DND-41 (cell line): ENCODE measurements at regions not wholly inside any gene's neighbourhood (a gene's known extent, or its start where the extent isn't known, plus 50 kb on each side); places are given as distances from the start of the nearest gene placed in this dataset.

Source experiments
- ATAC-seq: fragments of 200-7000 bp; cut with Tn5 transposase; 3 replicates; pipeline ENCODE4 v1.9.1; 2021; ENCODE audit warnings: low read depth; ENCODE audit not compliant: insufficient read depth
- DNase-seq: peaks from one replicate; pipeline ENCODE4 v3.0.0-alpha.2; 2020
- H2AFZ ChIP-seq: 2 replicates; pipeline ENCODE4 v1.6.0; 2012; ENCODE audit warnings: low read depth, low read length
- H3K27ac ChIP-seq: 2 replicates; pipeline ENCODE4 v1.5.1; 2012; ENCODE audit warnings: low read length, inconsistent platforms
- H3K27me3 ChIP-seq: fragments of 200-600 bp; sonication (generic); 2 replicates; pipeline ENCODE4 v1.6.0; 2012; ENCODE audit warnings: low read length, mild to moderate bottlenecking, inconsistent platforms; ENCODE audit not compliant: insufficient read depth, poor library complexity
- H3K36me3 ChIP-seq: 2 replicates; pipeline ENCODE4 v1.5.1; 2012; ENCODE audit warnings: low read length, inconsistent platforms; ENCODE audit not compliant: insufficient read depth
- H3K4me1 ChIP-seq: 2 replicates; pipeline ENCODE4 v1.5.1; 2012; ENCODE audit warnings: mild to moderate bottlenecking, low read length; ENCODE audit not compliant: insufficient read depth
- H3K4me2 ChIP-seq: 2 replicates; pipeline ENCODE4 v1.6.0; 2012; ENCODE audit warnings: mild to moderate bottlenecking, moderate library complexity, low read length, inconsistent platforms; ENCODE audit not compliant: insufficient read depth
- H3K4me3 ChIP-seq, 2 experiments: fragments of 200-600 bp in 1 of 2; shearing (Covaris generic) in 1 of 2; 2 replicates each; pipeline ENCODE4 v1.5.1; 2012 to 2016; ENCODE audit warnings: inconsistent platforms in 2 of 2, low read length in 2 of 2, mild to moderate bottlenecking in 2 of 2, low read depth in 1 of 2, moderate library complexity in 1 of 2
- H3K79me2 ChIP-seq: 2 replicates; pipeline ENCODE4 v1.6.0; 2012; ENCODE audit warnings: low read length, inconsistent platforms; ENCODE audit not compliant: insufficient read depth
- H3K9ac ChIP-seq: 2 replicates; pipeline ENCODE4 v1.6.0; 2012; ENCODE audit warnings: low read depth, mild to moderate bottlenecking, inconsistent platforms, low read length, moderate library complexity
- H3K9me3 ChIP-seq: 2 replicates; pipeline ENCODE4 v1.5.1; 2012; ENCODE audit warnings: low read length, moderate library complexity, mild to moderate bottlenecking, inconsistent platforms; ENCODE audit not compliant: insufficient read depth, severe bottlenecking
- H4K20me1 ChIP-seq: 2 replicates; pipeline ENCODE4 v1.6.0; 2012; ENCODE audit warnings: low read length; ENCODE audit not compliant: insufficient read depth
- EZH2 ChIP-seq: IDR thresholded peaks from 3 replicates; pipeline ENCODE4 v1.6.1; 2012; ENCODE audit warnings: borderline replicate concordance, low read depth, mild to moderate bottlenecking, moderate library complexity, low read length, inconsistent platforms; ENCODE audit not compliant: severe bottlenecking
- TF ChIP-seq, protein P1 (sequence below): IDR thresholded peaks from 2 replicates; pipeline ENCODE4 v1.5.1; 2012; ENCODE audit warnings: borderline replicate concordance, low read length, moderate library complexity, mild to moderate bottlenecking; ENCODE audit not compliant: poor library complexity, severe bottlenecking; ENCODE audit errors: extremely low read depth

DNA sequence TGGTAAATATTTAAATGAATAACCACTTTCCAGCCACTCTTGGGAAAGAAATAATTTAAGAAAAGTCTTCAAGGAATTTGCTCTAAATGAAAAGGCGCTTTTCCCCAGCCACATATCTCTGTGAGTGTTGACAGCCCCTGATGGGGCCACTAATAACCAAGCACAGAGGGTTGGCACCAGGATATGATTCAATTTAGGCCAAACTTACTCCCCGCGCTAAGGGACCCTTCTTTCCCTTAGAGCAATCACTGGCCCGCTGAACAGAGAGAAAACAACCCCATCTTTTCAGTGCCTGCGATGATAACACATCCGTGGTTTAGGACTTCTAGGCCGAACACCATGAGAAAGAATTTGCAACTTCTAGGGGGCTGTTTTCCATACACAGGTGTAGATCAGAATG is 310.8 kb downstream of the EIPR1 start:
- ATAC-seq (no peak), DNase-seq (no peak)
- Histone ChIP-seq H2AFZ (no peak overlapping the region), H3K4me1 (no peaks in the 10 kb centered on the region), H4K20me1 (no peaks in the 10 kb centered on the region), H3K9ac (no peak overlapping the region), H3K36me3 (no peaks in the 10 kb centered on the region), H3K27ac (no peak overlapping the region), H3K9me3 (no peaks in the 10 kb centered on the region), H3K4me3 (no peak overlapping the region), H3K4me2 (no peak overlapping the region), H3K79me2 (no peaks in the 10 kb centered on the region), H3K27me3 (no peaks in the 10 kb centered on the region)
- TF ChIP-seq, protein P1, sequence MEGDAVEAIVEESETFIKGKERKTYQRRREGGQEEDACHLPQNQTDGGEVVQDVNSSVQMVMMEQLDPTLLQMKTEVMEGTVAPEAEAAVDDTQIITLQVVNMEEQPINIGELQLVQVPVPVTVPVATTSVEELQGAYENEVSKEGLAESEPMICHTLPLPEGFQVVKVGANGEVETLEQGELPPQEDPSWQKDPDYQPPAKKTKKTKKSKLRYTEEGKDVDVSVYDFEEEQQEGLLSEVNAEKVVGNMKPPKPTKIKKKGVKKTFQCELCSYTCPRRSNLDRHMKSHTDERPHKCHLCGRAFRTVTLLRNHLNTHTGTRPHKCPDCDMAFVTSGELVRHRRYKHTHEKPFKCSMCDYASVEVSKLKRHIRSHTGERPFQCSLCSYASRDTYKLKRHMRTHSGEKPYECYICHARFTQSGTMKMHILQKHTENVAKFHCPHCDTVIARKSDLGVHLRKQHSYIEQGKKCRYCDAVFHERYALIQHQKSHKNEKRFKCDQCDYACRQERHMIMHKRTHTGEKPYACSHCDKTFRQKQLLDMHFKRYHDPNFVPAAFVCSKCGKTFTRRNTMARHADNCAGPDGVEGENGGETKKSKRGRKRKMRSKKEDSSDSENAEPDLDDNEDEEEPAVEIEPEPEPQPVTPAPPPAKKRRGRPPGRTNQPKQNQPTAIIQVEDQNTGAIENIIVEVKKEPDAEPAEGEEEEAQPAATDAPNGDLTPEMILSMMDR, result no peak
- TF ChIP-seq EZH2, result no peak

DNA sequence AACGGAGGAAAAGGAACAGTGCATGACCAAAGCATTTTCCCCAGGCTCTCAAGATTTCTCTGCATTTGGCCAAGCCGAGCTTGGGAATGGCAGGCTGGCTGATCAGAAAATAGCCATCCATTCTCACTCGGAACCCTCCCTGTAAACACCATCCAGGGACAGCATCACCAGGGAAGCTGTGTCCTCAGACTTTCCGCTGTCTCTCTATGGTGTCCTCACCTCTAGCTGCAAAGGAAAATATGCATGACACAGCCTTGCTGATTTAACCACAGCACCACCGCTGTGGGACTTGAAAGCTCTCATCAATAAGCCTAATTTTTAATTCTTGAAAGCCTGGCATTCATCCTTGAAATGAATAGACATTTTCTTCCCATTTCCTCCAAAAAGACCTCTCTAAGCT is 311.7 kb downstream of the EIPR1 start:
- Histone ChIP-seq H3K4me3 (no peak overlapping the region), H3K79me2 (no peaks in the 10 kb centered on the region), H2AFZ (no peak overlapping the region), H3K36me3 (no peaks in the 10 kb centered on the region), H4K20me1 (no peaks in the 10 kb centered on the region), H3K9ac (no peak overlapping the region), H3K4me1 (no peaks in the 10 kb centered on the region), H3K27ac (no peak overlapping the region), H3K4me2 (no peak overlapping the region), H3K9me3 (no peaks in the 10 kb centered on the region), H3K27me3 (no peaks in the 10 kb centered on the region)
- no peak for DNase-seq
- ATAC-seq, result no peak
- TF ChIP-seq, protein P1, result no peak
- TF ChIP-seq EZH2, result no peak

DNA sequence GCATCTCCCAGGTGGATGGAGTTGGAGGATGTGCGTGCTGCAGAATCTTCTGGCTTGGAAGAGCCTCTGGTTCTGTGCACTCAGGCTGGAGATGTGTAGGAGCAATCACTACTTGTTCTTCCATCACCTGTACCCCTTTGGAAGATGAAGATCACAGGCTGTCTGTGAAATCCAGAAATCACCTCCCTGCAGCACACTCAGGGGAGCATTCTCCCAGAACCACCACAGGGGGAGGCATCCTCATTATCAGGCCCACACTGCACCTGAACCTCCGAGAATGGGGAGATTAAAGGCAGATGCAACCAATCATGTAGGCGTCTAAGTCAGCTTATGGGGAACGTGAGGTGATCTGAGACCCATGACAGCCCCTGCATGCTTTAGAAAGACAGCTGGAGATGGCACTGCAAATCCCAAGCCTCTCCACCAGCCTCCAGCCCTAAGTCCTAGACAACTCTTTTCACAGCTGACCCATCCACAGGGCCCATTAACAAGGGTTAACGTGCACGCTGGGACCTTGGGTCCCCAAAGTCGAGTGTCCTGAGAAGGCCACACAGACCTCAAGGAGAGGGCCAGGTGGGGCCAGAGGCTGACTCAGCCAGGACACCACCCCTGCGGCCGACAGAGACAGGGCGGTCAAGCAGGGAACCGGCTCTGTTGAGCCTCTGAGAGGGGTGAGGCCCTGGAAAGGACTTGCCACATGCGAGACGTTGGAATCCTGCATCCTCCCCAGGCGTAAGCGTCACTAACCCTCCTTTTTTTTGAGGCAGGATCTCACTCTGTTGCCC is 314.9 kb downstream of the EIPR1 start:
- H3K9ac ChIP-seq, result no peak overlapping the region
- H4K20me1 ChIP-seq, result no peaks in the 10 kb centered on the region
- TF ChIP-seq EZH2, result no peak
- TF ChIP-seq, protein P1, result no peak
- no peaks in the 10 kb centered on the region for H3K4me1 ChIP-seq
- H3K4me3 ChIP-seq, result no peak overlapping the region
- H3K27ac ChIP-seq, result no peak overlapping the region
- H3K79me2 ChIP-seq, result no peaks in the 10 kb centered on the region
- no peaks in the 10 kb centered on the region for H3K36me3 ChIP-seq
- H3K4me2 ChIP-seq, result no peak overlapping the region
- H2AFZ ChIP-seq, result no peak overlapping the region
- no peaks in the 10 kb centered on the region for H3K9me3 ChIP-seq
- ATAC-seq (no peak), DNase-seq (no peak)
- H3K27me3 ChIP-seq, result no peaks in the 10 kb centered on the region

DNA sequence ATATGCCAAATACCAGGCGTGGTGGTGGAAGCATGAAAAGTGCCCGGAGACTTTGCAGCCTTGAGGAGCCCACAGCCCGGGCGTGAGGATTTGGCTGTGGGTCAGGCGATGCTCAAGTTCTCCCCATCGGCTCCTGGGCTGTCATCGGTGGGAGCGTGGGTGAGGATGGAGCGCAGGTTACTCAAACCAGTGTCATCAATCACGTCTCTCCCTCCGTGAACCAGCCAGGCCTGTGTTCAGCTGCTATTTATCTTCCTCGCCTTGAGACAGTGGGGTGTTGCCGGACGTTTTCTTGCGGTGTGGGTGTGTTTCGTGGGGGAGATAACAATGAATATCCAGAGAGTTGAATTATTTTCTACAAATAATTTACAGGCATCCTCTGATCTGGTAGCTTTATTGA is 317.6 kb downstream of the EIPR1 start:
- no peak overlapping the region for H2AFZ ChIP-seq
- H3K9ac ChIP-seq, result no peak overlapping the region
- H3K4me1 ChIP-seq, result no peaks in the 10 kb centered on the region
- no peak overlapping the region for H3K4me2 ChIP-seq
- no peaks in the 10 kb centered on the region for H3K27me3 ChIP-seq
- H4K20me1 ChIP-seq, result no peaks in the 10 kb centered on the region
- H3K79me2 ChIP-seq, result no peaks in the 10 kb centered on the region
- H3K4me3 ChIP-seq, result no peak overlapping the region
- no peaks in the 10 kb centered on the region for H3K9me3 ChIP-seq
- DNase-seq (no peak), ATAC-seq (no peak)
- TF ChIP-seq EZH2, result no peak
- no peaks in the 10 kb centered on the region for H3K36me3 ChIP-seq
- H3K27ac ChIP-seq, result no peak overlapping the region
